GM12878 (cell line): ENCODE measurements at regions not wholly inside any gene's neighbourhood (a gene's known extent, or its start where the extent isn't known, plus 50 kb on each side); places are given as distances from the start of the nearest gene placed in this dataset.

Experiments used
- CEBPB ChIP-seq, 2 experiments: fragments of 150-350 bp in 1 of 2; IDR thresholded peaks; 2 replicates each; pipeline ENCODE4 v1.6.1; 2012 to 2014; ENCODE audit warnings: low read depth in 2 of 2, low read length in 2 of 2, borderline replicate concordance in 1 of 2, inconsistent platforms in 1 of 2
- EZH2 ChIP-seq: IDR thresholded peaks from 2 replicates; pipeline ENCODE4 v1.6.1; 2012; ENCODE audit warnings: low read depth, mild to moderate bottlenecking, control low read depth, inconsistent platforms, low read length, borderline replicate concordance; ENCODE audit not compliant: control insufficient read depth
- GABPA ChIP-seq: IDR thresholded peaks from 2 replicates; pipeline ENCODE4 v1.6.1; 2014; ENCODE audit warnings: antibody characterized with exemption, low read depth, mild to moderate bottlenecking, inconsistent platforms
- HCFC1 ChIP-seq: fragments of 150-350 bp; IDR thresholded peaks from 2 replicates; pipeline ENCODE4 v1.6.1; 2014; ENCODE audit warnings: low read length
- SMAD1 ChIP-seq: fragments of 450-650 bp; IDR thresholded peaks from 2 replicates; pipeline ENCODE4 v1.6.1; 2018; ENCODE audit warnings: mild to moderate bottlenecking, low read depth; ENCODE audit not compliant: partially characterized antibody
- SP1 ChIP-seq: IDR thresholded peaks from one replicate; pipeline ENCODE4 v1.6.1; 2011; ENCODE audit warnings: low read depth, low read length
- TBL1XR1 ChIP-seq: IDR thresholded peaks from 2 replicates; pipeline ENCODE4 v1.6.1; 2012; ENCODE audit warnings: low read depth, low read length, improper control_type of control experiment
- TF ChIP-seq, protein P1 (sequence below), 3 experiments: IDR thresholded peaks in 2 of 3; conservative IDR thresholded peaks in 1 of 3; 2 replicates each; pipeline ENCODE4 v1.5.1; 2011; ENCODE audit warnings: low read depth in 3 of 3, low read length in 3 of 3, mild to moderate bottlenecking in 3 of 3, control low read depth in 2 of 3, moderate library complexity in 2 of 3, inconsistent platforms in 1 of 3, mixed read lengths in 1 of 3; ENCODE audit not compliant: control insufficient read depth in 2 of 3, insufficient read depth in 1 of 3; ENCODE audit errors: extremely low read depth in 1 of 3
- TF ChIP-seq, protein P2 (sequence below): fragments of 450-650 bp; IDR thresholded peaks from 2 replicates; pipeline ENCODE4 v1.6.1; 2016; ENCODE audit warnings: mild to moderate bottlenecking
- TF ChIP-seq, protein P3 (sequence below): IDR thresholded peaks from 2 replicates; pipeline ENCODE4 v1.6.1; 2012; ENCODE audit warnings: mild to moderate bottlenecking, low read depth, low read length

- TF ChIP-seq, protein P1, sequence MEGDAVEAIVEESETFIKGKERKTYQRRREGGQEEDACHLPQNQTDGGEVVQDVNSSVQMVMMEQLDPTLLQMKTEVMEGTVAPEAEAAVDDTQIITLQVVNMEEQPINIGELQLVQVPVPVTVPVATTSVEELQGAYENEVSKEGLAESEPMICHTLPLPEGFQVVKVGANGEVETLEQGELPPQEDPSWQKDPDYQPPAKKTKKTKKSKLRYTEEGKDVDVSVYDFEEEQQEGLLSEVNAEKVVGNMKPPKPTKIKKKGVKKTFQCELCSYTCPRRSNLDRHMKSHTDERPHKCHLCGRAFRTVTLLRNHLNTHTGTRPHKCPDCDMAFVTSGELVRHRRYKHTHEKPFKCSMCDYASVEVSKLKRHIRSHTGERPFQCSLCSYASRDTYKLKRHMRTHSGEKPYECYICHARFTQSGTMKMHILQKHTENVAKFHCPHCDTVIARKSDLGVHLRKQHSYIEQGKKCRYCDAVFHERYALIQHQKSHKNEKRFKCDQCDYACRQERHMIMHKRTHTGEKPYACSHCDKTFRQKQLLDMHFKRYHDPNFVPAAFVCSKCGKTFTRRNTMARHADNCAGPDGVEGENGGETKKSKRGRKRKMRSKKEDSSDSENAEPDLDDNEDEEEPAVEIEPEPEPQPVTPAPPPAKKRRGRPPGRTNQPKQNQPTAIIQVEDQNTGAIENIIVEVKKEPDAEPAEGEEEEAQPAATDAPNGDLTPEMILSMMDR (IDR thresholded peaks at IDR 0.05 in 2 of 3, conservative IDR thresholded peaks at IDR 0.05 in 1 of 3; ENCODE audit: control insufficient read depth in 2 of 3, extremely low read depth in 1 of 3, insufficient read depth in 1 of 3, low read depth in 3 of 3, low read length in 3 of 3) = no peak
- TF ChIP-seq TBL1XR1 = no peak
- TF ChIP-seq, protein P2, sequence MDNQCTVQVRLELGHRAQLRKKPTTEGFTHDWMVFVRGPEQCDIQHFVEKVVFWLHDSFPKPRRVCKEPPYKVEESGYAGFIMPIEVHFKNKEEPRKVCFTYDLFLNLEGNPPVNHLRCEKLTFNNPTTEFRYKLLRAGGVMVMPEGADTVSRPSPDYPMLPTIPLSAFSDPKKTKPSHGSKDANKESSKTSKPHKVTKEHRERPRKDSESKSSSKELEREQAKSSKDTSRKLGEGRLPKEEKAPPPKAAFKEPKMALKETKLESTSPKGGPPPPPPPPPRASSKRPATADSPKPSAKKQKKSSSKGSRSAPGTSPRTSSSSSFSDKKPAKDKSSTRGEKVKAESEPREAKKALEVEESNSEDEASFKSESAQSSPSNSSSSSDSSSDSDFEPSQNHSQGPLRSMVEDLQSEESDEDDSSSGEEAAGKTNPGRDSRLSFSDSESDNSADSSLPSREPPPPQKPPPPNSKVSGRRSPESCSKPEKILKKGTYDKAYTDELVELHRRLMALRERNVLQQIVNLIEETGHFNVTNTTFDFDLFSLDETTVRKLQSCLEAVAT = no peak
- no peak for TF ChIP-seq SP1
- no peak for TF ChIP-seq HCFC1
- TF ChIP-seq EZH2 = no peak
- TF ChIP-seq, protein P3, sequence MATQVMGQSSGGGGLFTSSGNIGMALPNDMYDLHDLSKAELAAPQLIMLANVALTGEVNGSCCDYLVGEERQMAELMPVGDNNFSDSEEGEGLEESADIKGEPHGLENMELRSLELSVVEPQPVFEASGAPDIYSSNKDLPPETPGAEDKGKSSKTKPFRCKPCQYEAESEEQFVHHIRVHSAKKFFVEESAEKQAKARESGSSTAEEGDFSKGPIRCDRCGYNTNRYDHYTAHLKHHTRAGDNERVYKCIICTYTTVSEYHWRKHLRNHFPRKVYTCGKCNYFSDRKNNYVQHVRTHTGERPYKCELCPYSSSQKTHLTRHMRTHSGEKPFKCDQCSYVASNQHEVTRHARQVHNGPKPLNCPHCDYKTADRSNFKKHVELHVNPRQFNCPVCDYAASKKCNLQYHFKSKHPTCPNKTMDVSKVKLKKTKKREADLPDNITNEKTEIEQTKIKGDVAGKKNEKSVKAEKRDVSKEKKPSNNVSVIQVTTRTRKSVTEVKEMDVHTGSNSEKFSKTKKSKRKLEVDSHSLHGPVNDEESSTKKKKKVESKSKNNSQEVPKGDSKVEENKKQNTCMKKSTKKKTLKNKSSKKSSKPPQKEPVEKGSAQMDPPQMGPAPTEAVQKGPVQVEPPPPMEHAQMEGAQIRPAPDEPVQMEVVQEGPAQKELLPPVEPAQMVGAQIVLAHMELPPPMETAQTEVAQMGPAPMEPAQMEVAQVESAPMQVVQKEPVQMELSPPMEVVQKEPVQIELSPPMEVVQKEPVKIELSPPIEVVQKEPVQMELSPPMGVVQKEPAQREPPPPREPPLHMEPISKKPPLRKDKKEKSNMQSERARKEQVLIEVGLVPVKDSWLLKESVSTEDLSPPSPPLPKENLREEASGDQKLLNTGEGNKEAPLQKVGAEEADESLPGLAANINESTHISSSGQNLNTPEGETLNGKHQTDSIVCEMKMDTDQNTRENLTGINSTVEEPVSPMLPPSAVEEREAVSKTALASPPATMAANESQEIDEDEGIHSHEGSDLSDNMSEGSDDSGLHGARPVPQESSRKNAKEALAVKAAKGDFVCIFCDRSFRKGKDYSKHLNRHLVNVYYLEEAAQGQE = no peak
- TF ChIP-seq GABPA = no peak
- TF ChIP-seq SMAD1 = no peak
- TF ChIP-seq CEBPB (IDR thresholded peaks at IDR 0.05; ENCODE audit: borderline replicate concordance in 1 of 2, low read depth in 2 of 2, low read length in 2 of 2) = no peak
Observed at GRCh38 chr12:24387381-24387780, 437.9 kb upstream of the SOX5 start.
